Sigmoid colon (tissue), 6 donors: ENCODE measurements at regions not wholly inside any gene's neighbourhood (a gene's known extent, or its start where the extent isn't known, plus 50 kb on each side); places are given as distances from the start of the nearest gene placed in this dataset.

Source experiments
- DNase-seq: peaks from one replicate; pipeline ENCODE4 v3.0.0-alpha.2; 2019
- H3K27ac ChIP-seq, 4 donors: fragments of 200-600 bp; sonication (generic); one replicate each; pipeline ENCODE4 v1.5.1; 2016 to 2019; ENCODE audit warnings: mild to moderate bottlenecking in 1 of 4
- H3K27me3 ChIP-seq, 3 donors: fragments of 200-600 bp; sonication (generic); one replicate each; pipeline ENCODE4 v1.5.1; 2019; ENCODE audit warnings: mild to moderate bottlenecking in 1 of 3
- H3K36me3 ChIP-seq, 4 donors: fragments of 200-600 bp; sonication (generic); one replicate each; pipeline ENCODE4 v1.5.1; 2016 to 2019
- H3K4me1 ChIP-seq, 4 donors: fragments of 200-600 bp; sonication (generic); one replicate each; pipeline ENCODE4 v1.5.1; 2017 to 2019
- H3K4me3 ChIP-seq, 4 donors: fragments of 200-600 bp; sonication (generic); one replicate each; pipeline ENCODE4 v1.5.1; 2017 to 2019; ENCODE audit warnings: mild to moderate bottlenecking in 2 of 4, moderate library complexity in 1 of 4
- H3K9me3 ChIP-seq, 4 donors: fragments of 200-600 bp in 3 of 4; sonication (generic) in 3 of 4; one replicate each; pipeline versions ENCODE4 v1.5.1 to v1.6.1; 2013 to 2019
- EP300 ChIP-seq, 4 donors: sonication (generic); formaldehyde crosslinking; IDR thresholded peaks; one replicate each; pipeline ENCODE4 v1.6.1; 2017; ENCODE audit warnings: antibody characterized with exemption in 4 of 4
- POLR2A ChIP-seq, 2 donors: fragments of 450-650 bp; IDR thresholded peaks; one replicate each; pipeline ENCODE4 v1.6.1; 2016; ENCODE audit warnings: antibody characterized with exemption in 2 of 2, mild to moderate bottlenecking in 2 of 2, moderate library complexity in 2 of 2
- POLR2AphosphoS5 ChIP-seq, 4 donors: sonication (generic); formaldehyde crosslinking; IDR thresholded peaks; one replicate each; pipeline ENCODE4 v1.6.1; 2017; ENCODE audit warnings: antibody characterized with exemption in 4 of 4
- WGBS, 2 donors: extraction: QIAGEN DNeasy Blood & Tissue Kit; methylation state at CpG; one replicate each; pipeline ENCODE4 v1.1.7; 2013; 5-methylcytosine and 5-hydroxymethylcytosine counted together
- intact Hi-C: fragments of 100-400 bp; cut with DNase I; formaldehyde crosslinking; loops from one replicate; pipeline ENCODE4 v1.15.1; 2023
- TF ChIP-seq, protein P1 (sequence below), 4 experiments: fragments of 450-650 bp in 3 of 4; fragments of 200-600 bp in 1 of 4; IDR thresholded peaks; one replicate each; pipeline ENCODE4 v1.5.1; 2016 to 2019; ENCODE audit warnings: antibody characterized with exemption in 4 of 4, mild to moderate bottlenecking in 3 of 4, moderate library complexity in 2 of 4
- donor health status: healthy with polysubstance abuse.
- donor health status: healthy.

- Histone ChIP-seq H3K4me1 (no peaks in the 10 kb centered on the region), H3K9me3 (no peaks in the 10 kb centered on the region), H3K4me3 (no peak overlapping the region), H3K27me3 (peaks cover 0 to 6% (median 4%) of the 10 kb centered on the region in 3 donors), H3K36me3 (no peaks in the 10 kb centered on the region), H3K27ac (no peak overlapping the region)
- DNase-seq, result no peak
- TF ChIP-seq, protein P1, sequence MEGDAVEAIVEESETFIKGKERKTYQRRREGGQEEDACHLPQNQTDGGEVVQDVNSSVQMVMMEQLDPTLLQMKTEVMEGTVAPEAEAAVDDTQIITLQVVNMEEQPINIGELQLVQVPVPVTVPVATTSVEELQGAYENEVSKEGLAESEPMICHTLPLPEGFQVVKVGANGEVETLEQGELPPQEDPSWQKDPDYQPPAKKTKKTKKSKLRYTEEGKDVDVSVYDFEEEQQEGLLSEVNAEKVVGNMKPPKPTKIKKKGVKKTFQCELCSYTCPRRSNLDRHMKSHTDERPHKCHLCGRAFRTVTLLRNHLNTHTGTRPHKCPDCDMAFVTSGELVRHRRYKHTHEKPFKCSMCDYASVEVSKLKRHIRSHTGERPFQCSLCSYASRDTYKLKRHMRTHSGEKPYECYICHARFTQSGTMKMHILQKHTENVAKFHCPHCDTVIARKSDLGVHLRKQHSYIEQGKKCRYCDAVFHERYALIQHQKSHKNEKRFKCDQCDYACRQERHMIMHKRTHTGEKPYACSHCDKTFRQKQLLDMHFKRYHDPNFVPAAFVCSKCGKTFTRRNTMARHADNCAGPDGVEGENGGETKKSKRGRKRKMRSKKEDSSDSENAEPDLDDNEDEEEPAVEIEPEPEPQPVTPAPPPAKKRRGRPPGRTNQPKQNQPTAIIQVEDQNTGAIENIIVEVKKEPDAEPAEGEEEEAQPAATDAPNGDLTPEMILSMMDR (IDR thresholded peaks at IDR 0.05), result no peak
- TF ChIP-seq POLR2A (IDR thresholded peaks at IDR 0.05) (no peak), EP300 (IDR thresholded peaks at IDR 0.05) (no peak), POLR2AphosphoS5 (IDR thresholded peaks at IDR 0.05) (no peak)
- intact Hi-C loops, result no loop called here
- 77 to 78% methylated on average over 9 of the region's 9 CpGs for WGBS, 2 donors
Measured at GRCh38 chrX:773292-774025, 142.9 kb downstream of the SHOX start.

GRCh38 chrX:771536-771935 lies 140.9 kb downstream of the SHOX start:
- intact Hi-C loops, result no loop called here
- Histone ChIP-seq H3K4me3 (no peak overlapping the region), H3K27ac (no peak overlapping the region), H3K9me3 (no peaks in the 10 kb centered on the region), H3K27me3 (peaks cover 0 to 6% (median 4%) of the 10 kb centered on the region in 3 donors), H3K36me3 (no peaks in the 10 kb centered on the region), H3K4me1 (no peaks in the 10 kb centered on the region)
- TF ChIP-seq EP300 (IDR thresholded peaks at IDR 0.05) (no peak), POLR2A (IDR thresholded peaks at IDR 0.05) (no peak), POLR2AphosphoS5 (IDR thresholded peaks at IDR 0.05) (no peak)
- TF ChIP-seq, protein P1 (IDR thresholded peaks at IDR 0.05), result no peak
- no peak for DNase-seq
- 78 to 86% methylated on average over 6 of the region's 6 CpGs for WGBS, 2 donors

GRCh38 chrX:769796-770195 lies 139.2 kb downstream of the SHOX start:
- Histone ChIP-seq H3K36me3 (no peaks in the 10 kb centered on the region), H3K4me3 (no peak overlapping the region), H3K9me3 (no peaks in the 10 kb centered on the region), H3K27ac (no peak overlapping the region), H3K4me1 (no peaks in the 10 kb centered on the region), H3K27me3 (peaks cover 0 to 6% (median 4%) of the 10 kb centered on the region in 3 donors)
- intact Hi-C loops, result no loop called here
- WGBS, 2 donors, result 8 to 39% methylated on average over 3 of the region's 3 CpGs
- TF ChIP-seq POLR2AphosphoS5 (IDR thresholded peaks at IDR 0.05), result no peak
- TF ChIP-seq, protein P1 (IDR thresholded peaks at IDR 0.05), result no peak
- TF ChIP-seq POLR2A (IDR thresholded peaks at IDR 0.05), result no peak
- DNase-seq, result no peak

DNA sequence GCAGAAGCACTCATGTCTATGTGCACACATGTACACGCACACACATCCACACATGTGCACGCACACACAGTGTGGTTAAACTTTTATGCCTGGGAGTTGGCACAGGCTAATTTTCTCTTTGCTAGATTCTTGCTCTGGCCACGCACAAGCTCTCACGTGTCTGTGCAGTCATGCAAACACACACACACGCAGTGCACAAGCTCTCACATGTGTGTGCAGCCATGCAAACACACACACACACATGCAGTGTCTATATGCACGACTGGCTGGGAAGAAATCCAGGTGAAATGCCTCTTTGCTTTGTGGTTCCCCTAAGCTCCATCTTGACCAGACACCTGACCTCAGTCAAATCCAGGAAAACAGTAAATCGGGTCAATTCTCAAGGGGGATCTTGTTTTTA lies 138.0 kb downstream of the SHOX start:
- WGBS, 2 donors, result 69 to 83% methylated on average over 7 of the region's 7 CpGs

More for the DNA sequence above, 138.0 kb downstream of the SHOX start:
- no peaks in the 10 kb centered on the region for H3K9me3 ChIP-seq
- no peaks in the 10 kb centered on the region for H3K36me3 ChIP-seq
- H3K27ac ChIP-seq, result no peak overlapping the region
- TF ChIP-seq POLR2A (IDR thresholded peaks at IDR 0.05), result no peak
- TF ChIP-seq POLR2AphosphoS5 (IDR thresholded peaks at IDR 0.05), result no peak
- TF ChIP-seq, protein P1 (IDR thresholded peaks at IDR 0.05), result no peak
- TF ChIP-seq EP300 (IDR thresholded peaks at IDR 0.05), result no peak
- peaks cover 0 to 6% (median 4%) of the 10 kb centered on the region in 3 donors for H3K27me3 ChIP-seq
- no peak for DNase-seq
- no peak overlapping the region for H3K4me3 ChIP-seq
- intact Hi-C loops, result no loop called here
- H3K4me1 ChIP-seq, result no peaks in the 10 kb centered on the region
